HL-60 (cell line): ENCODE measurements at regions not wholly inside any gene's neighbourhood (a gene's known extent, or its start where the extent isn't known, plus 50 kb on each side); places are given as distances from the start of the nearest gene placed in this dataset.

Source experiments
- CTCF ChIP-seq: IDR thresholded peaks from one replicate; pipeline ENCODE4 v1.5.1; 2011; ENCODE audit warnings: low read length, control low read depth, inconsistent platforms; ENCODE audit not compliant: insufficient read depth
- GABPA ChIP-seq: IDR thresholded peaks from 2 replicates; pipeline ENCODE4 v1.6.1; 2012; ENCODE audit warnings: low read depth
- POLR2AphosphoS5 ChIP-seq: IDR thresholded peaks from 2 replicates; pipeline ENCODE4 v1.6.1; 2012; ENCODE audit warnings: low read depth
- REST ChIP-seq: IDR thresholded peaks from 2 replicates; pipeline ENCODE4 v1.6.1; 2012; ENCODE audit warnings: low read depth; ENCODE audit not compliant: insufficient replicate concordance
- SPI1 ChIP-seq: IDR thresholded peaks from 2 replicates; pipeline ENCODE4 v1.6.1; 2012; ENCODE audit warnings: low read depth, mild to moderate bottlenecking, borderline replicate concordance

DNA sequence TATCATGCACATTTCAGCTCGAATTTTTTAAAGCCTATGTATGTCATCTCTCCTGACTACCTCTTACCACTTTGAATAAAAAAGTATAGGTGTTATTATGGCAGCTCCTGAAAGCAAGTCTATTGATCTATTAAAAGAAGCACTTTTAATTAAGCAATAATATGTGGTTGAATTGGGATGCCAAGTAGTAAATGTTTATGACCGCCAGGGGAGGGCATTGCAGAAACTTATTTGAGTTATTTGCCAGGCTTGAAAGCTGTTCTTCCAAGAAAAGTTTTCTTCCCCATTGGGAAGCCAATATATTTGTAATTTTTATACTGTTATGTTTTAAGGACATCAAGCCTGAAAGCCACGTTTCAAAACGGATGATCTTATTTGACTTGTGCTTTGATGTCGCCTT, 88.1 kb upstream of the SOX21 start:
- TF ChIP-seq CTCF (no peak), POLR2AphosphoS5 (no peak), REST (no peak), GABPA (no peak), SPI1 (no peak)
